IMR-90 (cell line): ENCODE measurements at regions not wholly inside any gene's neighbourhood (a gene's known extent, or its start where the extent isn't known, plus 50 kb on each side); places are given as distances from the start of the nearest gene placed in this dataset.

Experiments
- ATAC-seq: fragments of 200-7000 bp; cut with Tn5 transposase; 2 replicates; pipeline ENCODE4 v1.9.1; 2020; ENCODE audit warnings: low read depth, mild to moderate bottlenecking, moderate library complexity
- BruUV-seq: library from RNA; stranded (reverse); fragments of 400-500 nt; replicated peaks from 2 replicates; lab custom pipeline; 2021; lab: Mats Ljungman, UMichigan
- CTCF ChIA-PET: fragments of 300-600 bp; formaldehyde crosslinking; extraction: SDS; loops from one replicate; lab custom pipeline; 2021; ENCODE audit warnings: antibody characterized with exemption; lab: Yijun Ruan, JAX
- POLR2A ChIA-PET: fragments of 300-600 bp; sonication (Branson Sonifier 250); formaldehyde crosslinking; loops from one replicate; lab custom pipeline; 2022; ENCODE audit warnings: antibody characterized with exemption; ENCODE audit not compliant: unreplicated experiment; lab: Charles Lee
- DNase-seq: peaks from one replicate; pipeline ENCODE4 v3.0.0; 2013
- H2AFZ ChIP-seq: replicated peaks from 2 replicates; pipeline ENCODE3; 2013; ENCODE audit warnings: low read length, mild to moderate bottlenecking; ENCODE audit not compliant: poor library complexity
- H2AK5ac ChIP-seq: 2 replicates; pipeline ENCODE4 v1.6.1; 2013; ENCODE audit warnings: low read depth, low read length, inconsistent platforms
- H2AK9ac ChIP-seq: replicated peaks from 2 replicates; pipeline ENCODE3; 2013; ENCODE audit warnings: mild to moderate bottlenecking, low read depth, low read length, moderate library complexity; ENCODE audit not compliant: poor library complexity
- H2BK120ac ChIP-seq: 2 replicates; pipeline ENCODE4 v1.6.1; 2013; ENCODE audit warnings: low read depth, low read length, inconsistent platforms
- H2BK15ac ChIP-seq: 3 replicates; pipeline ENCODE4 v1.6.1; 2013; ENCODE audit warnings: low read depth, low read length, inconsistent platforms
- H2BK20ac ChIP-seq: 2 replicates; pipeline ENCODE4 v1.6.1; 2013; ENCODE audit warnings: low read depth, mild to moderate bottlenecking, inconsistent platforms, low read length, moderate library complexity
- H2BK5ac ChIP-seq: 2 replicates; pipeline ENCODE4 v1.6.1; 2013; ENCODE audit warnings: mild to moderate bottlenecking, low read depth, low read length, inconsistent platforms; ENCODE audit not compliant: poor library complexity, severe bottlenecking
- H3K14ac ChIP-seq: replicated peaks from 2 replicates; pipeline ENCODE4 v1.6.1; 2013; ENCODE audit warnings: low read depth, low read length, inconsistent platforms
- H3K18ac ChIP-seq: 2 replicates; pipeline ENCODE4 v1.6.1; 2013; ENCODE audit warnings: low read depth, low read length, control low read depth
- H3K23ac ChIP-seq: 2 replicates; pipeline ENCODE4 v1.6.1; 2013; ENCODE audit warnings: low read depth, low read length, inconsistent platforms
- H3K27ac ChIP-seq: 2 replicates; pipeline ENCODE4 v1.5.1; 2013; ENCODE audit warnings: mild to moderate bottlenecking, control low read depth, low read length; ENCODE audit not compliant: insufficient read depth
- H3K27me3 ChIP-seq: 2 replicates; pipeline ENCODE4 v1.6.1; 2013; ENCODE audit warnings: low read length; ENCODE audit not compliant: control insufficient read depth, insufficient read depth
- H3K36me3 ChIP-seq: 2 replicates; pipeline ENCODE4 v1.6.1; 2013; ENCODE audit warnings: low read length, mixed read lengths; ENCODE audit not compliant: control insufficient read depth, insufficient read depth
- H3K4ac ChIP-seq: 2 replicates; pipeline ENCODE4 v1.6.1; 2013; ENCODE audit warnings: low read depth, low read length, inconsistent platforms
- H3K4me1 ChIP-seq: 2 replicates; pipeline ENCODE4 v1.6.1; 2013; ENCODE audit warnings: low read length, mixed read lengths; ENCODE audit not compliant: control insufficient read depth, insufficient read depth
- H3K4me2 ChIP-seq: 2 replicates; pipeline ENCODE4 v1.6.1; 2013; ENCODE audit warnings: low read depth, mild to moderate bottlenecking, control low read depth, low read length, moderate library complexity
- H3K4me3 ChIP-seq: 2 replicates; pipeline ENCODE4 v1.5.1; 2013; ENCODE audit warnings: low read depth, mild to moderate bottlenecking, control low read depth, low read length, moderate library complexity; ENCODE audit not compliant: insufficient read depth
- H3K56ac ChIP-seq: 2 replicates; pipeline ENCODE4 v1.6.1; 2013; ENCODE audit warnings: low read length, inconsistent platforms; ENCODE audit not compliant: insufficient read depth; ENCODE audit errors: extremely low read depth
- H3K79me1 ChIP-seq, 2 experiments: 2 replicates each; pipeline ENCODE4 v1.6.1; 2013; ENCODE audit warnings: low read length in 2 of 2, inconsistent platforms in 1 of 2, low read depth in 1 of 2
- H3K9ac ChIP-seq: 2 replicates; pipeline ENCODE4 v1.6.1; 2013; ENCODE audit warnings: low read depth, low read length, control low read depth
- H3K9me1 ChIP-seq: 2 replicates; pipeline ENCODE4 v1.6.1; 2013; ENCODE audit warnings: low read length, inconsistent platforms; ENCODE audit not compliant: insufficient read depth
- H3K9me3 ChIP-seq: 2 replicates; pipeline ENCODE4 v1.6.1; 2013; ENCODE audit warnings: low read length; ENCODE audit not compliant: control insufficient read depth, insufficient read depth
- H4K20me1 ChIP-seq: 2 replicates; pipeline ENCODE4 v1.6.1; 2013; ENCODE audit warnings: low read length, inconsistent platforms; ENCODE audit not compliant: insufficient read depth
- H4K5ac ChIP-seq: 2 replicates; pipeline ENCODE4 v1.6.1; 2013; ENCODE audit warnings: mild to moderate bottlenecking, low read depth, low read length, control low read depth
- H4K8ac ChIP-seq, 2 experiments: 2 replicates each; pipeline ENCODE4 v1.6.1; 2013; ENCODE audit warnings: low read depth in 2 of 2, low read length in 2 of 2, control low read depth in 1 of 2, inconsistent platforms in 1 of 2
- H4K91ac ChIP-seq: 2 replicates; pipeline ENCODE4 v1.6.1; 2013; ENCODE audit warnings: low read depth, low read length, inconsistent platforms; ENCODE audit not compliant: insufficient read depth
- BHLHE40 ChIP-seq: fragments of 150-350 bp; IDR thresholded peaks from 2 replicates; pipeline ENCODE4 v1.6.1; 2016; ENCODE audit warnings: mild to moderate bottlenecking, low read depth, low read length
- CEBPB ChIP-seq: IDR thresholded peaks from 2 replicates; pipeline ENCODE4 v1.6.1; 2012; ENCODE audit warnings: low read depth, low read length, improper control_type of control experiment
- CHD1 ChIP-seq: IDR thresholded peaks from 2 replicates; pipeline ENCODE4 v1.6.1; 2012; ENCODE audit warnings: low read depth, low read length, improper control_type of control experiment
- CTCF ChIP-seq: conservative IDR thresholded peaks from 2 replicates; pipeline ENCODE4 v1.5.1; 2012; ENCODE audit warnings: mild to moderate bottlenecking, low read depth, low read length, improper control_type of control experiment
- ELK1 ChIP-seq: fragments of 150-350 bp; IDR thresholded peaks from 2 replicates; pipeline ENCODE4 v1.6.1; 2016; ENCODE audit warnings: low read depth, mild to moderate bottlenecking, low read length, moderate library complexity, borderline replicate concordance
- FOS ChIP-seq: fragments of 150-350 bp; IDR thresholded peaks from 2 replicates; pipeline ENCODE4 v1.6.1; 2016; ENCODE audit warnings: low read depth, low read length
- MAFK ChIP-seq: IDR thresholded peaks from 2 replicates; pipeline ENCODE4 v1.6.1; 2012; ENCODE audit warnings: low read depth, low read length, improper control_type of control experiment
- MAZ ChIP-seq: IDR thresholded peaks from 2 replicates; pipeline ENCODE4 v1.6.1; 2012; ENCODE audit warnings: low read depth, mild to moderate bottlenecking, low read length, improper control_type of control experiment, moderate library complexity, borderline replicate concordance
- MXI1 ChIP-seq: IDR thresholded peaks from 2 replicates; pipeline ENCODE4 v1.6.1; 2012; ENCODE audit warnings: low read depth, mild to moderate bottlenecking, low read length, moderate library complexity, borderline replicate concordance
- NFE2L2 ChIP-seq: fragments of 150-350 bp; IDR thresholded peaks from 2 replicates; pipeline ENCODE4 v1.6.1; 2016; ENCODE audit warnings: low read depth, mild to moderate bottlenecking, low read length
- POLR2A ChIP-seq: IDR thresholded peaks from 2 replicates; pipeline ENCODE4 v1.6.1; 2012; ENCODE audit warnings: mild to moderate bottlenecking, low read depth, low read length
- RAD21 ChIP-seq: IDR thresholded peaks from 2 replicates; pipeline ENCODE4 v1.6.1; 2012; ENCODE audit warnings: low read length, improper control_type of control experiment
- RCOR1 ChIP-seq: IDR thresholded peaks from 2 replicates; pipeline ENCODE4 v1.6.1; 2012; ENCODE audit warnings: mild to moderate bottlenecking, low read length, improper control_type of control experiment; ENCODE audit not compliant: insufficient replicate concordance
- RFX5 ChIP-seq: IDR thresholded peaks from 2 replicates; pipeline ENCODE4 v1.8.0; 2012; ENCODE audit warnings: low read depth, mild to moderate bottlenecking, low read length, moderate library complexity
- SMC3 ChIP-seq: fragments of 150-350 bp; IDR thresholded peaks from 2 replicates; pipeline ENCODE4 v1.6.1; 2016; ENCODE audit warnings: low read depth, mild to moderate bottlenecking, antibody characterized with exemption, low read length, moderate library complexity
- USF2 ChIP-seq: fragments of 150-350 bp; IDR thresholded peaks from 2 replicates; pipeline ENCODE4 v1.6.1; 2017; ENCODE audit warnings: mild to moderate bottlenecking, antibody characterized with exemption, low read length, low read depth
- WGBS, 2 experiments: methylation state at CpG; one replicate each; pipeline versions ENCODE4 v1.1.5 to v1.1.7; 2013; ENCODE audit warnings: missing lambda C conversion rate in 2 of 2; ENCODE audit not compliant: insufficient read length in 1 of 2; ENCODE audit errors: extremely low coverage in 2 of 2; 5-methylcytosine and 5-hydroxymethylcytosine counted together
- dilution Hi-C: fragments of 300-500 bp; cut with HindIII; formaldehyde crosslinking; loops from one replicate; pipeline ENCODE4 v1.14.3; 2018; ENCODE audit warnings: low sequenced_read_pairs; ENCODE audit not compliant: unreplicated experiment
- in situ Hi-C: fragments of 300-500 bp; cut with MboI; formaldehyde crosslinking; loops from 3 replicates; pipeline ENCODE4 v1.14.3; 2019; ENCODE audit warnings: low sequenced_read_pairs, inconsistent platforms, mixed read lengths
- intact Hi-C: fragments of 100-400 bp; cut with micrococcal nuclease; formaldehyde crosslinking; loops from 2 replicates; pipeline ENCODE4 v1.10.0; 2022

GRCh38 chr10:88190540-88191235 lies 327.3 kb downstream of the PTEN start:
- H3K4me3 ChIP-seq: no peak overlapping the region
- BruUV-seq: no TSS peak
- WGBS, 2 experiments: 73% methylated on average over 2 of the region's 5 CpGs; no CpG with 5 or more reads in 1 of the 2 experiments

More at GRCh38 chr10:88190540-88191235, 327.3 kb downstream of the PTEN start:
- Histone ChIP-seq H3K9me1 (no peaks in the 10 kb centered on the region), H3K56ac (no peak overlapping the region), H3K9me3 (no peaks in the 10 kb centered on the region), H2AK9ac (no peak overlapping the region), H3K79me1 (no peaks in the 10 kb centered on the region), H2BK120ac (no peak overlapping the region), H2BK5ac (no peak overlapping the region), H3K36me3 (no peaks in the 10 kb centered on the region), H3K27ac (no peak overlapping the region), H2AK5ac (no peak overlapping the region), H3K14ac (no peak overlapping the region), H2BK15ac (no peak overlapping the region), H3K23ac (no peak overlapping the region), H3K27me3 (no peaks in the 10 kb centered on the region), H3K9ac (no peak overlapping the region), H3K18ac (no peak overlapping the region), H4K8ac (no peak overlapping the region), H2AFZ (no peak overlapping the region), H3K4ac (no peak overlapping the region), H2BK20ac (no peak overlapping the region), H3K4me1 (peaks cover 2% of the 10 kb centered on the region; the same call in 1 of the 2 replicates), H4K91ac (no peak overlapping the region), H4K5ac (no peak overlapping the region), H3K4me2 (no peak overlapping the region), H4K20me1 (no peaks in the 10 kb centered on the region)
- POLR2A ChIA-PET: no interaction called here
- DNase-seq (no peak), ATAC-seq (no peak)
- intact Hi-C loops (no loop called here), dilution Hi-C loops (no loop called here), in situ Hi-C loops (no loop called here)
- CTCF ChIA-PET: no interaction called here
- TF ChIP-seq POLR2A: no peak
- TF ChIP-seq MXI1: no peak
- TF ChIP-seq RFX5: no peak
- TF ChIP-seq SMC3: no peak
- no peak for TF ChIP-seq CHD1
- TF ChIP-seq RAD21: no peak
- no peak for TF ChIP-seq RCOR1
- no peak for TF ChIP-seq ELK1
- TF ChIP-seq BHLHE40: no peak
- no peak for TF ChIP-seq USF2
- no peak for TF ChIP-seq MAZ
- TF ChIP-seq MAFK: no peak
- no peak for TF ChIP-seq CTCF
- no peak for TF ChIP-seq CEBPB
- no peak for TF ChIP-seq FOS
- no peak for TF ChIP-seq NFE2L2
